ENCODE measurements at regions not wholly inside any gene's neighbourhood (a gene's known extent, or its start where the extent isn't known, plus 50 kb on each side); places are given as distances from the start of the nearest gene placed in this dataset.

- no peak for TF ChIP-seq POLR2A (IDR thresholded peaks at IDR 0.05)
- TF ChIP-seq CTCF (IDR thresholded peaks at IDR 0.05): no peak
- no peak for TF ChIP-seq EP300 (IDR thresholded peaks at IDR 0.05)
- TF ChIP-seq POLR2AphosphoS5 (IDR thresholded peaks at IDR 0.05): no peak
Measured at GRCh38 chr13:67374391-67374790, 144.3 kb upstream of the PCDH9 start.

All from sigmoid colon (tissue), 4 donors.